MM.1S (cell line): ENCODE measurements at regions not wholly inside any gene's neighbourhood (a gene's known extent, or its start where the extent isn't known, plus 50 kb on each side); places are given as distances from the start of the nearest gene placed in this dataset.

Source experiments
- CTCF ChIP-seq: fragments of 300-600 bp; sonication (generic); IDR thresholded peaks from 2 replicates; pipeline ENCODE4 v1.5.1; 2016; ENCODE audit warnings: antibody characterized with exemption, low read length, mixed read lengths
- EZH2 ChIP-seq: fragments of 300-600 bp; sonication (generic); optimal IDR thresholded peaks from 2 replicates; pipeline ENCODE3; 2017; ENCODE audit warnings: low read depth, mild to moderate bottlenecking, antibody characterized with exemption, low read length, mixed read lengths
- EZH2phosphoT487 ChIP-seq: fragments of 300-600 bp; sonication (generic); IDR thresholded peaks from 2 replicates; pipeline ENCODE4 v1.6.1; 2018; ENCODE audit warnings: antibody characterized with exemption, low read length

- TF ChIP-seq CTCF, result no peak
- TF ChIP-seq EZH2phosphoT487, result no peak
- no peak for TF ChIP-seq EZH2
These were observed 280.2 kb upstream of the PCSK5 start for GRCh38 chr9:75610246-75610645.
